ENCODE measurements at regions not wholly inside any gene's neighbourhood (a gene's known extent, or its start where the extent isn't known, plus 50 kb on each side); places are given as distances from the start of the nearest gene placed in this dataset.

GRCh38 chr2:129709001-129709955 is 270.2 kb upstream of the RAB6C start:
- no peak for DNase-seq (ENCODE audit: low read depth in 2 of 3, low spot score in 2 of 3)

- DNase-seq (ENCODE audit: low read depth in 2 of 3, low spot score in 2 of 3), result no peak
Observed at GRCh38 chr2:129709956-129710598, 269.4 kb upstream of the RAB6C start.

- DNase-seq (ENCODE audit: low read depth in 2 of 3, low spot score in 2 of 3), result no peak
Observed at GRCh38 chr2:129710670-129711495, 268.6 kb upstream of the RAB6C start.

GRCh38 chr2:129711816-129712675 is 267.4 kb upstream of the RAB6C start:
- no peak for DNase-seq (ENCODE audit: low read depth in 2 of 3, low spot score in 2 of 3)

GRCh38 chr2:129712676-129712985 is 266.8 kb upstream of the RAB6C start:
- no peak for DNase-seq (ENCODE audit: low read depth in 2 of 3, low spot score in 2 of 3)

- no peak for DNase-seq (ENCODE audit: low read depth in 2 of 3, low spot score in 2 of 3)
Observed at GRCh38 chr2:129713337-129713736, 266.1 kb upstream of the RAB6C start.

GRCh38 chr2:129716781-129717559 is 262.5 kb upstream of the RAB6C start:
- DNase-seq (ENCODE audit: low read depth in 2 of 3, low spot score in 2 of 3), result no peak

- no peak for DNase-seq (ENCODE audit: low read depth in 2 of 3, low spot score in 2 of 3)
Observed at GRCh38 chr2:129717560-129718130, 261.8 kb upstream of the RAB6C start.

- no peak for DNase-seq (ENCODE audit: low read depth in 2 of 3, low spot score in 2 of 3)
Observed at GRCh38 chr2:129719335-129719734, 260.1 kb upstream of the RAB6C start.

GRCh38 chr2:129720360-129720759 is 259.1 kb upstream of the RAB6C start:
- no peak for DNase-seq (ENCODE audit: low read depth in 2 of 3, low spot score in 2 of 3)

GRCh38 chr2:129720761-129721160 is 258.7 kb upstream of the RAB6C start:
- no peak for DNase-seq (ENCODE audit: low read depth in 2 of 3, low spot score in 2 of 3)

GRCh38 chr2:129721236-129721635 is 258.2 kb upstream of the RAB6C start:
- DNase-seq (ENCODE audit: low read depth in 2 of 3, low spot score in 2 of 3), result no peak

- DNase-seq (ENCODE audit: low read depth in 2 of 3, low spot score in 2 of 3), result peak in 1 of 3 donors; percentile 21
Observed at GRCh38 chr2:129721846-129722245, 257.6 kb upstream of the RAB6C start.

GRCh38 chr2:129722306-129723019 is 257.0 kb upstream of the RAB6C start:
- no peak for DNase-seq (ENCODE audit: low read depth in 2 of 3, low spot score in 2 of 3)

GRCh38 chr2:129723277-129724020 is 256.0 kb upstream of the RAB6C start:
- no peak for DNase-seq (ENCODE audit: low read depth in 2 of 3, low spot score in 2 of 3)

- no peak for DNase-seq (ENCODE audit: low read depth in 2 of 3, low spot score in 2 of 3)
Observed at GRCh38 chr2:129724021-129724757, 255.3 kb upstream of the RAB6C start.

GRCh38 chr2:129726216-129726615 is 253.2 kb upstream of the RAB6C start:
- no peak for DNase-seq (ENCODE audit: low read depth in 2 of 3, low spot score in 2 of 3)

Data from hematopoietic multipotent progenitor cell (in vitro differentiated cells).